ENCODE measurements at regions not wholly inside any gene's neighbourhood (a gene's known extent, or its start where the extent isn't known, plus 50 kb on each side); places are given as distances from the start of the nearest gene placed in this dataset.
"Not testable (repeated sequence)": the region's sequence is repeated elsewhere in the genome, so short reads cannot be mapped to it uniquely, and the experiment has no call there.

GRCh38 chr5:100103592-100104119 lies 431.5 kb upstream of the FAM174A start:
- not testable (repeated sequence) for H3K27me3 ChIP-seq (ENCODE audit: control insufficient read depth in 1 of 2, insufficient read depth in 2 of 2, low read length in 2 of 2); H3K9me3 ChIP-seq (ENCODE audit: control insufficient read depth in 1 of 2, low read length in 2 of 2); H3K36me3 ChIP-seq (ENCODE audit: control insufficient read depth in 1 of 2, insufficient read depth in 2 of 2, low read length in 2 of 2); H3K27ac ChIP-seq (ENCODE audit: low read depth, low read length); H3K4me1 ChIP-seq (ENCODE audit: control insufficient read depth in 1 of 2, insufficient read depth in 2 of 2, low read length in 2 of 2); H3K4me3 ChIP-seq (ENCODE audit: low read depth in 1 of 2, low read length in 2 of 2); H3K9ac ChIP-seq (ENCODE audit: low read depth in 1 of 2, low read length in 2 of 2)

DNA sequence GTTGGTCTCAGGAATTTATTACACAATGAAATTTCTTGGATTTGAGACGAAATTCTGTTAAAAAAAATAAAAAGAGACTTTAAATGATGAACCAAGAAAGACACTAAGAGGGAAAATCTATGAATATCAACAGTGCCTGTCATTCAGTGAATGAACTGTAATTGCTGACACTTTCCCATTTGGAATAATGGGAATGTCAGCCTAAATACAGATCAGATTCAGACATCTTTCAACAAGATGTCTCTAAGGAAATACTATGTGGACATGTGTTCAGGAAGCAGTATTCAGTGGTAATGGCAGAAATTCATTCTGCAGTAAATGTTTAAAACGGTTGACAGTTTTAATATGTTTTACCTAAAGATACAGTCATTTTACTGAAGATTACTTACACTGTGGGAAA lies 433.7 kb upstream of the FAM174A start:
- not testable (repeated sequence) for H3K4me3 ChIP-seq (ENCODE audit: low read depth in 1 of 2, low read length in 2 of 2); H3K9ac ChIP-seq (ENCODE audit: low read depth in 1 of 2, low read length in 2 of 2); H3K9me3 ChIP-seq (ENCODE audit: control insufficient read depth in 1 of 2, low read length in 2 of 2); H3K36me3 ChIP-seq (ENCODE audit: control insufficient read depth in 1 of 2, insufficient read depth in 2 of 2, low read length in 2 of 2); H3K27ac ChIP-seq (ENCODE audit: low read depth, low read length); H3K4me1 ChIP-seq (ENCODE audit: control insufficient read depth in 1 of 2, insufficient read depth in 2 of 2, low read length in 2 of 2); H3K27me3 ChIP-seq (ENCODE audit: control insufficient read depth in 1 of 2, insufficient read depth in 2 of 2, low read length in 2 of 2)

DNA sequence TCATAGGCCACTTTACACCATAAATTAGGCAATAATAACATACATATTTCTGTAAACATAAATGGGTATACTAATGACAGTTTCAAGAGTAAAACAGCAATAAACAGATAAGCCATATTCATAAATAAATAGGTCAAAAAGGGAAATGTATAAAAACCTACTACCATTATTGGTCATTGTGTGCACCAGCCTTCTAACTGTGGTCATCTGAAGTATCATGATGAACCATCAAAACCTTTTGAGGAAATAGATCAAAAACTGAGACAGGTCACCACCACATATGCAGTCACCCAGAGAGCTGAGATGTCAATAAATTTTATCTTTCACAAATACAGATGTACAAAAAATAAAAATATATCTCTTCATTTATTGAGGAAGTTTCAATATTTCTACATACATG lies 438.8 kb upstream of the FAM174A start:
- H3K9ac ChIP-seq (ENCODE audit: low read depth in 1 of 2, low read length in 2 of 2); H3K27me3 ChIP-seq (ENCODE audit: control insufficient read depth in 1 of 2, insufficient read depth in 2 of 2, low read length in 2 of 2); H3K4me3 ChIP-seq (ENCODE audit: low read depth in 1 of 2, low read length in 2 of 2); H3K27ac ChIP-seq (ENCODE audit: low read depth, low read length); H3K9me3 ChIP-seq (ENCODE audit: control insufficient read depth in 1 of 2, low read length in 2 of 2); H3K4me1 ChIP-seq (ENCODE audit: control insufficient read depth in 1 of 2, insufficient read depth in 2 of 2, low read length in 2 of 2); H3K36me3 ChIP-seq (ENCODE audit: control insufficient read depth in 1 of 2, insufficient read depth in 2 of 2, low read length in 2 of 2): not testable (repeated sequence)

DNA sequence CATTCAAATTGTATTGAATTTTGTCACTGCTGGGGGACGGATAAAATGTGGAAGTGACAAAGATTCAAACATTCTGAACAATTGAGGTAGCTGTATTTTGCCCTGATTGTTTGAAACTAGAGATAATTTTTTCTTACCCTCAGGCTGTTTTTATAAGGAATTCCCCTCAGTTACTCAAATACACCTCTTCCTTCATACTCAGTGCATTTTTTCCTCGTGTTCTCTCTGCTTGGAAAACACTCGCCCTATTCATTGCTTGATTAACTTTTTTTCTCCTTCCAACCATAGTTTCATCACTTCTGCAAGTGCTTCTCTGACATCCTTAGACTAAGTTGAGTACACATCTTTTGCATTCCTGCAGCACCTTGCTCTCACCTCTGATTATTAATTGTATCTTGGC lies 454.5 kb upstream of the FAM174A start:
- not testable (repeated sequence) for H3K27me3 ChIP-seq (ENCODE audit: control insufficient read depth in 1 of 2, insufficient read depth in 2 of 2, low read length in 2 of 2); H3K27ac ChIP-seq (ENCODE audit: low read depth, low read length); H3K4me1 ChIP-seq (ENCODE audit: control insufficient read depth in 1 of 2, insufficient read depth in 2 of 2, low read length in 2 of 2); H3K9me3 ChIP-seq (ENCODE audit: control insufficient read depth in 1 of 2, low read length in 2 of 2); H3K9ac ChIP-seq (ENCODE audit: low read depth in 1 of 2, low read length in 2 of 2); H3K4me3 ChIP-seq (ENCODE audit: low read depth in 1 of 2, low read length in 2 of 2); H3K36me3 ChIP-seq (ENCODE audit: control insufficient read depth in 1 of 2, insufficient read depth in 2 of 2, low read length in 2 of 2)

DNA sequence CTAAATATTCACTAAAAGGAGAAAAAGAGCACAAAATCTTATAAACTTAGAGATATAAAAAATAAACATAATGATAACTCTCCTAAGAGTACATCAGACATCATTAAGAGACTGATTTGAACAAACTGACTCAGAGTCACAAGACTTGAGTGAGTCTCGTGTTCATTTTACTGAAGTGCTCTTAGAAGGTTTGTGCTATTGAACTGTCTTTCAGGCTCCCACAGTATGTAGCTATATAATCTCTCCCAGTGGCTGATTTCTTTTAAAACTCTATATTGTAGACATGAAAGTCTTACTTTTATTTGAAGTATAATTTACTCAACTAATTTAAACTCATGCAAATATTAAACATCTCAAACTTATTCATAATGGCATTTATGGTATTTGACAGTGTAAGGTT lies 456.0 kb upstream of the FAM174A start:
- H3K9ac ChIP-seq (ENCODE audit: low read depth in 1 of 2, low read length in 2 of 2); H3K27ac ChIP-seq (ENCODE audit: low read depth, low read length); H3K27me3 ChIP-seq (ENCODE audit: control insufficient read depth in 1 of 2, insufficient read depth in 2 of 2, low read length in 2 of 2); H3K9me3 ChIP-seq (ENCODE audit: control insufficient read depth in 1 of 2, low read length in 2 of 2); H3K4me1 ChIP-seq (ENCODE audit: control insufficient read depth in 1 of 2, insufficient read depth in 2 of 2, low read length in 2 of 2); H3K36me3 ChIP-seq (ENCODE audit: control insufficient read depth in 1 of 2, insufficient read depth in 2 of 2, low read length in 2 of 2); H3K4me3 ChIP-seq (ENCODE audit: low read depth in 1 of 2, low read length in 2 of 2): not testable (repeated sequence)

- H3K4me3 ChIP-seq (ENCODE audit: low read depth in 1 of 2, low read length in 2 of 2); H3K27ac ChIP-seq (ENCODE audit: low read depth, low read length); H3K36me3 ChIP-seq (ENCODE audit: control insufficient read depth in 1 of 2, insufficient read depth in 2 of 2, low read length in 2 of 2): not testable (repeated sequence)
Observed at GRCh38 chr5:100066020-100066419, 469.2 kb upstream of the FAM174A start.

GRCh38 chr5:100043475-100043874 lies 491.7 kb upstream of the FAM174A start:
- no peaks in the 10 kb centered on the region for H3K27me3 ChIP-seq (ENCODE audit: control insufficient read depth in 1 of 2, insufficient read depth in 2 of 2, low read length in 2 of 2)
- no peak overlapping the region for H3K9ac ChIP-seq (ENCODE audit: low read depth in 1 of 2, low read length in 2 of 2)
- H3K9me3 ChIP-seq (ENCODE audit: control insufficient read depth in 1 of 2, low read length in 2 of 2): no peaks in the 10 kb centered on the region
- H3K4me3 ChIP-seq (ENCODE audit: low read depth in 1 of 2, low read length in 2 of 2): no peak overlapping the region
- H3K36me3 ChIP-seq (ENCODE audit: control insufficient read depth in 1 of 2, insufficient read depth in 2 of 2, low read length in 2 of 2): no peaks in the 10 kb centered on the region
- no peaks in the 10 kb centered on the region for H3K4me1 ChIP-seq (ENCODE audit: control insufficient read depth in 1 of 2, insufficient read depth in 2 of 2, low read length in 2 of 2)
- H3K27ac ChIP-seq (ENCODE audit: low read depth, low read length): no peak overlapping the region

More at GRCh38 chr5:100066020-100066419, 469.2 kb upstream of the FAM174A start:
- not testable (repeated sequence) for H3K27me3 ChIP-seq (ENCODE audit: control insufficient read depth in 1 of 2, insufficient read depth in 2 of 2, low read length in 2 of 2); H3K9me3 ChIP-seq (ENCODE audit: control insufficient read depth in 1 of 2, low read length in 2 of 2); H3K4me1 ChIP-seq (ENCODE audit: control insufficient read depth in 1 of 2, insufficient read depth in 2 of 2, low read length in 2 of 2); H3K9ac ChIP-seq (ENCODE audit: low read depth in 1 of 2, low read length in 2 of 2)

DNA sequence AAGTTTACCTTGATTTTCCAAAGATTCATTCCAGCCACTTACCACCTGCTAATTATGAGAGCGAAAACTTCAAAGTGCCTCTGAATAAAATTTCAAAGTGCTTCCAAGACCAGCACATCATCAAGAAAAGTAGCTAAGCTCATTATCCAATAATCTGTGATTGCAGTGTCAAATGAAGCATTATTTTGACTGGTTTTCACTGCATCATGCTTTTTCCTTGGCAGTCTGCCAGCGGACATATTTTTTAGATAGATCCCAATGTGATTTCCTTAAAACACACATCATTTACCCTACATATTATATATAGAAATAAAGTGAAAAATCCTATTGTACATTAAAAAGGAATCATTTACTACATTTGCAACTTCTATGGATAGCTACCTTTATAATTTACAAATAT lies 508.6 kb upstream of the FAM174A start:
- no peaks in the 10 kb centered on the region for H3K27me3 ChIP-seq (ENCODE audit: control insufficient read depth in 1 of 2, insufficient read depth in 2 of 2, low read length in 2 of 2)
- no peaks in the 10 kb centered on the region for H3K9me3 ChIP-seq (ENCODE audit: control insufficient read depth in 1 of 2, low read length in 2 of 2)
- no peaks in the 10 kb centered on the region for H3K4me1 ChIP-seq (ENCODE audit: control insufficient read depth in 1 of 2, insufficient read depth in 2 of 2, low read length in 2 of 2)
- H3K4me3 ChIP-seq (ENCODE audit: low read depth in 1 of 2, low read length in 2 of 2): no peak overlapping the region
- H3K36me3 ChIP-seq (ENCODE audit: control insufficient read depth in 1 of 2, insufficient read depth in 2 of 2, low read length in 2 of 2): no peaks in the 10 kb centered on the region
- H3K9ac ChIP-seq (ENCODE audit: low read depth in 1 of 2, low read length in 2 of 2): no peak overlapping the region
- no peak overlapping the region for H3K27ac ChIP-seq (ENCODE audit: low read depth, low read length)

- Histone ChIP-seq H3K36me3 (ENCODE audit: control insufficient read depth in 1 of 2, insufficient read depth in 2 of 2, low read length in 2 of 2) (no peaks in the 10 kb centered on the region), H3K27ac (ENCODE audit: low read depth, low read length) (no peak overlapping the region), H3K27me3 (ENCODE audit: control insufficient read depth in 1 of 2, insufficient read depth in 2 of 2, low read length in 2 of 2) (no peaks in the 10 kb centered on the region), H3K4me1 (ENCODE audit: control insufficient read depth in 1 of 2, insufficient read depth in 2 of 2, low read length in 2 of 2) (no peaks in the 10 kb centered on the region), H3K9ac (ENCODE audit: low read depth in 1 of 2, low read length in 2 of 2) (no peak overlapping the region), H3K4me3 (ENCODE audit: low read depth in 1 of 2, low read length in 2 of 2) (no peak overlapping the region), H3K9me3 (ENCODE audit: control insufficient read depth in 1 of 2, low read length in 2 of 2) (no peaks in the 10 kb centered on the region)
Observed at GRCh38 chr5:100023536-100023935, 511.6 kb upstream of the FAM174A start.

DNA sequence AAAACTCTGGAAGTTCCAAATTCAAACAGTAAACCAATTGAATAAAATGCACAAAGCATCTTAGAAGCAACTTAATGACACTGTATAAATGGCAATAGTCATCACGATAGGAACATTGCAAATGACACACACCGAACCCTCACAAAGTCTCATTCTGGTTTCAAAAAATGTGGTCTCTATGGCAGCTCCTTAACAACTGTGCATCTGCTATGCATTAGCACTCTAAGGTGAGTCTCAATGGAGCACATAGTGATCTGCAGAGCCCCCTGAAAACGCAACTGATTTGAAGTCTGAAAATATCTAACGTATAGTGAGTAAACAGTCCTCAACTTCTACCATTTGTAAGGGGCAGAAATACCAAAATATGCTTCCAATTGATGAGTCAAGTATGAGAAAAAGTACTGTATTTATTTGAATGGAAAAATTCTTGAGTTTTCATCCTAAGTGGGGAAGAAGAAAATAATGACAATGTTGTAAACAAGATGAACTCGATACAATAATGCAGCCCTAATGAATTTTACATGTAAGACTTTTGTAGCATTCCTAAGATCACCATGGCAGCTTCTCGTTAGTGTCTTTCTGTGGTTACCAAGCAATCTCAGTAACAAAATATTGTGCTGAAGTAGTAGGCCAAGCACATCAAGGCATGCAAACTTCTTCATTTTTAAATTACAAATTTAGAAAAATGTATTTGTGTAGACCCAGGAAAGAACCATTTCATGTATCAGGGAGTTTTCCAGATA lies 517.5 kb upstream of the FAM174A start:
- Histone ChIP-seq H3K36me3 (ENCODE audit: control insufficient read depth in 1 of 2, insufficient read depth in 2 of 2, low read length in 2 of 2) (no peaks in the 10 kb centered on the region), H3K9me3 (ENCODE audit: control insufficient read depth in 1 of 2, low read length in 2 of 2) (no peaks in the 10 kb centered on the region), H3K4me3 (ENCODE audit: low read depth in 1 of 2, low read length in 2 of 2) (no peak overlapping the region), H3K9ac (ENCODE audit: low read depth in 1 of 2, low read length in 2 of 2) (no peak overlapping the region), H3K27me3 (ENCODE audit: control insufficient read depth in 1 of 2, insufficient read depth in 2 of 2, low read length in 2 of 2) (no peaks in the 10 kb centered on the region), H3K27ac (ENCODE audit: low read depth, low read length) (no peak overlapping the region), H3K4me1 (ENCODE audit: control insufficient read depth in 1 of 2, insufficient read depth in 2 of 2, low read length in 2 of 2) (no peaks in the 10 kb centered on the region)

- not testable (repeated sequence) for H3K9me3 ChIP-seq (ENCODE audit: control insufficient read depth in 1 of 2, low read length in 2 of 2); H3K27me3 ChIP-seq (ENCODE audit: control insufficient read depth in 1 of 2, insufficient read depth in 2 of 2, low read length in 2 of 2); H3K4me1 ChIP-seq (ENCODE audit: control insufficient read depth in 1 of 2, insufficient read depth in 2 of 2, low read length in 2 of 2); H3K4me3 ChIP-seq (ENCODE audit: low read depth in 1 of 2, low read length in 2 of 2); H3K27ac ChIP-seq (ENCODE audit: low read depth, low read length); H3K36me3 ChIP-seq (ENCODE audit: control insufficient read depth in 1 of 2, insufficient read depth in 2 of 2, low read length in 2 of 2); H3K9ac ChIP-seq (ENCODE audit: low read depth in 1 of 2, low read length in 2 of 2)
Observed at GRCh38 chr5:100013305-100013704, 521.9 kb upstream of the FAM174A start.
